CD4-positive, alpha-beta T cell treated with Interleukin-4 for 4 hours (primary cell): ENCODE measurements at regions not wholly inside any gene's neighbourhood (a gene's known extent, or its start where the extent isn't known, plus 50 kb on each side); places are given as distances from the start of the nearest gene placed in this dataset.
"Not testable (repeated sequence)": the region's sequence is repeated elsewhere in the genome, so short reads cannot be mapped to it uniquely, and the experiment has no call there.

Source experiments
- DNase-seq: peaks from one replicate; pipeline ENCODE4 v3.0.0-alpha.2; 2020

DNA sequence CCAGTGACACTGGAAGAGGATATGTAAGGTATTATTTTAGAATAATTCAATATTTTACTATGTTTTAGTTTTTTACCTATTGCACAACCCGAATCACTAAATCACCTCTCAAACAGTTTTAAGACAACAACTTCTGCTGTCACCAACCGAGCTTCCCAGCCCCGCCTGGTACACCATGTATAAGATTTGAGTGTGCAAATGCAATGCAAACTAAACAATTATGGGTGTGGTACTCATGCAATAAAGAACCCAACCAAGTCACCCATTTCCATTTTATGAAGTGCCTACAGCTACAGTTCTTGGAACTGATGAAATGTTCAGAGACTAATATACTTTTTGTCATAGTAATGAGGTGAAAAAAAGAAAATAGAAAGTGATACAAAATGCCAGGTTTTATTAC lies 256.2 kb downstream of the TAFA4 start:
- no peak for DNase-seq

DNA sequence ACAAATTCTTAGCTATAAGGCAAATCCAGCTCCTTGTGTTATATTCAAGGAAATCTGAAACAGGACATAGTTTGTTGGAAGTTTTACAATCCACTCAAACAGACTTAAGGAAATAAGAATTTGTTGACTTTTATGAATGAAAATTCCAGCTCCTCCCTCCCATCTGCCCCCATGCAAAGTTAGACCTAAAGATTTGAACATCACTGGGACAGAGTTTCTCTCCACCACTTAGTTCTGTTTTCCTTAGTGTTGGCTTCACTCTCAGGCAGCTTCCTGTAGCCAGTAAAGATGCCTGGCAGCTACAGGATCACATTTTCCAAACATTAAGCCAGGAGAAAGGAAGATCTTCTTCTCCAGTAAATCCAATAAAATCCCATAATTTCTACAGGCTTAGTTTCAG lies 265.0 kb downstream of the TAFA4 start:
- DNase-seq = no peak

DNA sequence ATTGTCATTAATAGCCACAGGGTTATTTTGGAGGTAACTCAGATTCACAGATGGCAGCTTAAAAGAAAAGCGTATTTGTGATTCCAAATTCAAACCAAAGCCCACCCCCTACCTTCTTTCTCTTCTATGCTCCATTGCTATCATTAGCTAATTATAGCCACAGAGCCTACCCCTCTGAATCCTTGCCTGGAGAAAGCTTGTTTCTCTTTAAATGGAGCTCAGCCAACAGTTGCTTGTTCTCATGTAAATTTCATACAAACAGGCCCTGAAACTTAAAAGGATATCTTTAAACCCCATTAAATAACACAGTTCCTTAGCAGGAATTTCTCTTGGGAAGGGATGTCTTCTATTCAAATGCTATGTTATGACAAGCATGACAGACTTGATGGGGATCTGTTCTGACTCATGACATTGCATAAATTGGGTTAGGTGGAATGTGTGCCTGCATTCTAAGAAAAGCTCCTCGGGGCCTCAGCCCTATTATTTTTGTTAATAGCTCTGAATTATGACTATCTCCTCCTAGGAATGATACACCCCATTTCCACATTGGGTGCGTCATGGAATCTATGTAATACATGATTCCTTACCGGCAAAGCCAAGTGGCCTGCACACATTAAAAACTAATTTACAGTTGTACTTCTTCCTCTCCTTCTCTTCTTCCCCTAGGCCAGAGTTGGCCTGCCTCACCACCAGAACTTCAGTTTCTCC lies 265.8 kb downstream of the TAFA4 start:
- no peak for DNase-seq

- no peak for DNase-seq
These were observed 268.1 kb downstream of the TAFA4 start for GRCh38 chr3:68664276-68664675.

DNA sequence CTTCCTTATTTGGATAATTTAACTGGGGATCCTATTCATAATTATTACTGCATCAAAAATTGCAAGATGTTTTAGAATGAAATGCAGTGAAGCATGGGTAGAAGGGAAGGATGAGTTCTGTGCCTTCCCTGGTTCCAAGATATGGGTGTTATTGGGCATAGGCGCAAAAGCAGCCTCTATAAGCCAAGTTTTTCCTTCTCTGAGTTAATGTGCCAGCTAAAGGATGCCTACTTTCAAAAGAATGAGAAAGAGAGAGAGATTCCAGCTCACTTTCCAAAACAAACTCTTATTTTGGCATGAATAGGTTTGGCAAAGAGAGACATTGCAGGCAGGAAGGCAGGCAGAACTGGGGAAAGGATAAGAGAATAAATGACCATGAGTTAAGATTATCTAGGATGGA lies 270.2 kb downstream of the TAFA4 start:
- no peak for DNase-seq

DNA sequence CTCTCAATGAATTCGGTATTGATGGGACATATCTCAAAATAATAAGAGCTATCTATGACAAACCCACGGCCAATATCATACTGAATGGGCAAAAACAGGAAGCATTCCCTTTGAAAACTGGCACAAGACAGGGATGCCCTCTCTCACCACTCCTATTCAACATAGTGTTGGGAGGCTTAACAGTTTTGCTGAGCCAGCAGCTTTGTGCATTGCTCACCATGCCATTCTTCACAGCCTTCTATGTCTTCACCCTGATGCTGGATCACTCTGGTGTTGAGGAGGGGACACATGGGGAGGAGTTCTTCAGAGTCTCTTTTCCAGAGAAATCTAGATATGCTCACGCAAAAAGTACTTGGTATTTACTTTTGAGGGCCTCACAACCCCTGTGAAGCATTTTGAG lies 281.7 kb downstream of the TAFA4 start:
- DNase-seq = not testable (repeated sequence)

DNA sequence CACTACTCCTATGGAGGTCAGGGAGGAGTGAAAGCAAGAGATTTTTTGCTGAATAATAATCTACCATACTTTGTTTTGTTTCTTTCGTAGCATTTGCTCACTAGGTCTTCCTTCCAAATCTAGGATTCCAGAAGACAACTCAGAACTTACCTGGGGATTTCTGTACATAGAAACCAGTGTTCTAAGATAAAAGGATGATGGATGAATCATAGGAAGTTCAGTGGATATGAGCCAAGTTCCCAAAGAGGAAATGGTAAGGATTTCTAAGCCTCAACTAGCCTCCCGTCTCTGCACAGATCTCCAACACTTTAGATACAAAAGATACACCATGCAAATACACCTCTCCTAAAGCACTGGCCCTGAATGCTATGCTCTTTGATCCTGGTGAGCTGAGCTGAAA lies 283.9 kb downstream of the TAFA4 start:
- DNase-seq = no peak

DNA sequence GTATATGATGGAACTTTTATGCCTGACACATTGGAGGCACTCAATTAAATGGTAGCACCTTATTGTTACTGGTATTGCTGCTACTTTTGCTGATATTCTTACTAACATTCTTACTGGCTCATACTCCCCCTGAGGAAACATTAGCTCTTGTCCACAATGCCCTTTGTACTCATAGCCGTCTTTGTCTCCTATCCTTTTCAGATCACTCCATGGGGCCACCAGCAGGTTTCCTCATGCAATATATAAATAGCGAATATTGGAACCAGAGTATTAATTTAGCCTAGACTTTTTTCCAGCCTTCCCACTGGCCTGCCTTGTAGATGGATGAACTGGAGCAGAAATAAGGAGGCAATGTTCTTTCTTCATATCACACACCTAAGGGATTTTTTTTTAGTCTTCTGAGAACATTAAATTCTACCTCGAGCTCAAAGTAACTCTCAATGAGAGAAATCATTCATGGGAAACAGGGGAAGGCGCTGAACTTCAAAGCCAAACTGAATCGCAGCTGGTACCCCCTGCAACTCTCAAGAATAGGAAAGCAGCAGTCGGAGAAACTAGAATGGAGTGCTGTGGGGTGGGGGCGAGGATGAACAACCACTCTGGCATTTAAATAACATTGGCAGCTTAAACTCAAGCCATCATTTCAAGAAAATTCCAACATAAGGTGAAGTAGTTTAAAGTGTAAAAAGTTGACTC lies 300.3 kb downstream of the TAFA4 start:
- no peak for DNase-seq

DNA sequence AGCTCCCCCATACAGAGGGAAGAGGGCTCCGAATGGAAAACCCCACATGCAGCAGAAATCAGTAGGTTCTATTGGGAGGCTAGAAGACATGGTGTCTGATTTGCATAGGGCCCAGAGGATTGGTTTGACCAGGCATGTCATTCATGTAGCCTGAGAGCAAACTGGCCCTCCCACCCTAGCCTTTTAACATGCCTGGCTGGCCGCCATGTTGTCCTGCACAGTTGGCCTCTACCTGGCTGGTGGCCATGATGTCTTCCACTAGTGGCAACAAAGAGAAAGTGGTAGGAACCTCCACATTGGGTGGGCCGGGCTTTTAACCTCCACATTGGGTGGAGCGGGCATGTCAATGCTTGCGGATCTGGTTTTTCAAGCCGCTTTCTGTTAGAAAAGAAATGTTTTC lies 312.1 kb downstream of the TAFA4 start:
- DNase-seq = no peak

DNA sequence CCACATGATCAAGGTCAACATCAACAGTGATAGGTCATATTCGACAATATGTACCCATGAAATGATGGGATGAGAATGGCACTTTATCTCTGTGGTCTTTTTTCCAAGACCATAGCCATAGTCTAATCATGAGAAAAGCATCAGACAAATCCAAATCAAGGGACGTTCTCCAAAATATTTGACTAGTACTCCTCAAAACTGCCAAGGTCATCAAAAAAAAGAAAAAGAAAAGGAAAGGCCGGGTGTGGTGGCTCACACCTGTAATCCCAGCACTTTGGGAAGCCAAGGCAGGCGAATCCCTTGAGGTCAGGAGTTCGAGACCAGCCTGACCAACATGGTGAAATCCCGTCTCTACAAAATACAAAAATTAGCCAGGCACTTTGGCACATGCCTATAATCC lies 318.3 kb downstream of the TAFA4 start:
- no peak for DNase-seq

- DNase-seq = no peak
These were observed 361.0 kb downstream of the TAFA4 start for GRCh38 chr3:68571321-68571720.

- no peak for DNase-seq
These were observed 371.6 kb downstream of the TAFA4 start for GRCh38 chr3:68560728-68561127.

DNA sequence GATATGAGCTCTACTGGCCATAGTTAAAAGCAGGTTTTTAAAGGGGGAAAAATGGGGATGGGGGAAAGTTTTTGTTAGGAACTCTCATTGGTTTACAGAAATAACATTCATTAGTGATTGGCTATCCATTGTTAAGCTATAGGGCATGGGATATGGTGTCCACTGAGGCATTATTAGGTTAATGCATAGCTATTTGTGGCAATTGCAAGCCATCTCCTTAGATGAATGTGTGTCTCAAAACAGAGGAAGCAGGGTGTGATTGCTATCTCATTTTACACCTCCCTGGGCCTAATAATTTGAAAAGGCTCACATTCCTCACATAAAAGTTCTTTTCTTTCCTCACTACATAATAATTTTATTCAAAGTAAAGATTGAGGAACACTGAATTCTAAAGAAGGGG lies 396.6 kb downstream of the TAFA4 start:
- no peak for DNase-seq

GRCh38 chr3:68523330-68523729 lies 409.0 kb downstream of the TAFA4 start:
- DNase-seq = no peak

GRCh38 chr3:68515237-68515636 lies 417.1 kb downstream of the TAFA4 start:
- DNase-seq = no peak

DNA sequence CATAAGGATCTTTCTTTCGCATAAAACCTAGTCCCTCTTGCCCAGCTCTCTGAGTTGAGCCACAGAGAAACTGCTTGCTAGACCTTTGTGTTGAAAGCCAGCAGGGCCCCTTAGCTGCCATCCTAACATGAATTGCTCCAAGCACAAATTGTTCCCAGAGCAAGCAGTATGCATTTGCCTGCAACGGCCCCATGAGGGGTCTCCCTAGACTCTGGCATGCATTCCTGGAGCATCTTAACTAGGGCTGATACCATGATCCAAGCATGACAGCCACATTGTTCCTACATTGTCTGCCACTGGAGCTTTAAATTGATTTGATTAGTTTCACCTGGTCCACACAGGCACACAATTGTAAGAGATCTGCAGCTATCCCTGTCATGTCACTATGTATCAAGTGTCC lies 428.1 kb downstream of the TAFA4 start:
- no peak for DNase-seq

DNA sequence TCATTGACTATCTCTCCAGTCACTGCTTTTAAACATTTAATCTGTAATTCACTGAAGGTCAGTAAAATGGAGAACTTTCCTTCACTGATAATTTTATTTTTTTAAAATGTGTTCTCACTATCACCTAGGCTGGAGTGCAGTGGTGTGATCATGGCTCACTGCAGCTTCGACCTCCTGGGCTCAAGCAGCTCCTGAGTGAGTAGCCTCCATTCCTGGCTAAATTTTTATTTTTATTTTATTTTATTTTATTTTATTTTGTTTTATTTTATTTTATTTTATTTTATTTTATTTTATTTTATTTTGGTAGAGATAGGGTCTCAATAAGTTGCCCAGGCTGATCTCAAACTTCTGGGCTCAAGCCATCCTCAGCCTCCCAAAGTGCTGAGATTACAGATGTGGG lies 446.5 kb downstream of the TAFA4 start:
- not testable (repeated sequence) for DNase-seq

GRCh38 chr3:68485051-68485450 lies 447.3 kb downstream of the TAFA4 start:
- DNase-seq = no peak

DNA sequence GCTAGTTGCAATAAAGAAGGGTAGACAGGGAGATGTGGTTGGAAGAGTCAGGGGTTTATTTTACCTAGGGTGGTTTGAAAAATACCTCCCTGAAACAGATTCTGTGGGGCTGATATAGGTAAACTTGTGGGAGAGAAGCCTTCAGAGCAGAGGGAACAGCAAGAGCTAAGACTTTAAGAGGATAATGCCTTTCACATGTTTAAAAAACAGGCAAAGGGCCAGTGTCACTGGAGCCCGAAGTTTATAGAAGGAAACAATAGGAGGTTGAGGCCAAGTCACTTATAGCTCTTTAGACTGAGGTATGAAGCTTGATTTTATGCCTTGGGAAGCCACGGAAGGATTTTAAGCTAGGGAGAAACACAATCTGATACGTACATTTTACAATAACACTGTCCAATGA lies 448.7 kb downstream of the TAFA4 start:
- no peak for DNase-seq

GRCh38 chr3:68483041-68483440 lies 449.3 kb downstream of the TAFA4 start:
- DNase-seq = no peak

DNA sequence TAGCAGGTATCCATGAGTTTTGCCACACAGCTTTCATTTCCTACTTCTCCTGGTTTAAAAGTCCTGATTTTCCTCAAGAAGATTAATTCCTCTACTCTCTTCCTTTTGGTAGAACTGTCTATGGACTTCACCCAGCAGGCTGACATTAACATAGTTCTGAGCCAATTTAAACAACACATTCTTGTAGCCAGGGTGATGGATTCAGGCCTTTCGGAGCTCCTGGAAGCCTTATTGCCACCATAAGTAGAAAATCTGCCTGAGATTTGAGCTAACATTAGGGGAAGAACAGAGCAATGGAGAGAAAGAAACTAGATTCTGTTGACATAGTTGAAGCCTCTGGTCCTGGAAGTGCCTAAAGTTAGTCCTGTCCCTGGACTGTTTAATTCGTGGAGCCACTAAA lies 449.8 kb downstream of the TAFA4 start:
- DNase-seq = no peak

DNA sequence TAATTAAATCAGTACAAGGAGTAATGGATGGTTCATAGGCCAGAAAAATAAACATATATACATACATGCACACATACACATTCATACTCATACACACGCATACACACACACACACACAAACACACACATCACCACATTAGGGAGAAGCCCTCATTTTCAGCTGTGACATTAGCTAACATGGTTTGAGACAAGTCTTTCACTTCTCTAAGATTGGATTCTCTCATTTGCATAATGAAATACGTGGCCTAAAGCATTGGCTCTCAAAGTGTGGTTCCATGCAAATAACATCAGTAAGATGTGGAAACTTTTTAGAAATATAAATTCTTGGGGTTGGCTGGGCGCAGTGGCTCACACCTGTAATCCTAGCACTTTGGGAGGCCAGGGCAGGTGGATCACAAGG lies 452.6 kb downstream of the TAFA4 start:
- DNase-seq = no peak

- no peak for DNase-seq
These were observed 463.5 kb downstream of the TAFA4 start for GRCh38 chr3:68468695-68469375.

GRCh38 chr3:68467465-68467864 lies 464.9 kb downstream of the TAFA4 start:
- DNase-seq = no peak
